H9 (cell line): ENCODE measurements at regions not wholly inside any gene's neighbourhood (a gene's known extent, or its start where the extent isn't known, plus 50 kb on each side); places are given as distances from the start of the nearest gene placed in this dataset.

Source experiments
- DNase-seq: peaks from one replicate; pipeline ENCODE4 v3.0.0-alpha.2; 2017
- H2AFZ ChIP-seq: one replicate; pipeline ENCODE4 v1.6.1; 2013; ENCODE audit warnings: mild to moderate bottlenecking, low read length, control low read depth, moderate library complexity
- H2AK5ac ChIP-seq: 2 replicates; pipeline ENCODE4 v1.6.1; 2013; ENCODE audit warnings: low read length, control low read depth, mixed read lengths; ENCODE audit not compliant: insufficient read length
- H2BK120ac ChIP-seq: one replicate; pipeline ENCODE4 v1.6.1; 2013; ENCODE audit warnings: low read depth, mild to moderate bottlenecking, low read length, control low read depth, inconsistent platforms; ENCODE audit not compliant: poor library complexity, severe bottlenecking
- H2BK12ac ChIP-seq: 2 replicates; pipeline ENCODE4 v1.6.1; 2013; ENCODE audit warnings: low read length, control low read depth, mixed read lengths, low read depth; ENCODE audit not compliant: insufficient read length
- H2BK15ac ChIP-seq: 2 replicates; pipeline ENCODE4 v1.6.1; 2013; ENCODE audit warnings: low read depth, low read length, control low read depth
- H2BK20ac ChIP-seq: one replicate; pipeline ENCODE4 v1.6.1; 2013; ENCODE audit warnings: low read depth, mild to moderate bottlenecking, low read length, control low read depth, inconsistent platforms; ENCODE audit not compliant: poor library complexity, severe bottlenecking
- H2BK5ac ChIP-seq: 2 replicates; pipeline ENCODE4 v1.6.1; 2013; ENCODE audit warnings: low read length, control low read depth, mixed read lengths; ENCODE audit not compliant: insufficient read length
- H3K14ac ChIP-seq: 2 replicates; pipeline ENCODE4 v1.6.1; 2013; ENCODE audit warnings: low read length, control low read depth; ENCODE audit not compliant: insufficient read depth
- H3K18ac ChIP-seq: 2 replicates; pipeline ENCODE4 v1.6.1; 2013; ENCODE audit warnings: low read depth, mild to moderate bottlenecking, mixed read lengths, low read length, control low read depth; ENCODE audit not compliant: insufficient read length
- H3K23ac ChIP-seq: 2 replicates; pipeline ENCODE4 v1.6.1; 2013; ENCODE audit warnings: low read length, control low read depth, mixed read lengths, low read depth; ENCODE audit not compliant: insufficient read length
- H3K23me2 ChIP-seq: 2 replicates; pipeline ENCODE4 v1.6.1; 2013; ENCODE audit warnings: low read depth, mild to moderate bottlenecking, mixed read lengths, low read length, control low read depth; ENCODE audit not compliant: insufficient read length, poor library complexity, severe bottlenecking
- H3K27ac ChIP-seq: 2 replicates; pipeline ENCODE4 v1.5.1; 2013; ENCODE audit warnings: low read length, control low read depth, mixed read lengths, low read depth; ENCODE audit not compliant: insufficient read length
- H3K27me3 ChIP-seq: 2 replicates; pipeline ENCODE4 v1.6.1; 2013; ENCODE audit warnings: low read length, control low read depth, inconsistent platforms; ENCODE audit not compliant: insufficient read depth
- H3K4ac ChIP-seq: 2 replicates; pipeline ENCODE4 v1.6.1; 2013; ENCODE audit warnings: low read depth, mild to moderate bottlenecking, control low read depth, inconsistent platforms, low read length, moderate library complexity
- H3K4me1 ChIP-seq: 2 replicates; pipeline ENCODE4 v1.6.1; 2013; ENCODE audit warnings: low read length, control low read depth, inconsistent platforms; ENCODE audit not compliant: insufficient read depth
- H3K4me2 ChIP-seq: 2 replicates; pipeline ENCODE4 v1.6.1; 2013; ENCODE audit warnings: low read length, control low read depth, mixed read lengths; ENCODE audit not compliant: insufficient read length, insufficient read depth
- H3K56ac ChIP-seq: 2 replicates; pipeline ENCODE4 v1.6.1; 2013; ENCODE audit warnings: low read depth, mild to moderate bottlenecking, mixed read lengths, low read length, control low read depth; ENCODE audit not compliant: insufficient read length
- H3K79me1 ChIP-seq: 2 replicates; pipeline ENCODE4 v1.6.1; 2013; ENCODE audit warnings: low read depth, mild to moderate bottlenecking, moderate library complexity, low read length, control low read depth, inconsistent platforms; ENCODE audit not compliant: insufficient read depth, poor library complexity, severe bottlenecking
- H3K79me2 ChIP-seq: 2 replicates; pipeline ENCODE4 v1.6.1; 2013; ENCODE audit warnings: low read length, control low read depth, inconsistent platforms; ENCODE audit not compliant: insufficient read depth
- H3K9ac ChIP-seq: 2 replicates; pipeline ENCODE4 v1.6.1; 2013; ENCODE audit warnings: low read length, control low read depth, mixed read lengths; ENCODE audit not compliant: insufficient read length; ENCODE audit errors: extremely low read depth
- H3K9me3 ChIP-seq: one replicate; pipeline ENCODE4 v1.6.1; 2013; ENCODE audit warnings: low read depth, low read length, inconsistent platforms; ENCODE audit not compliant: control insufficient read depth
- H3T11ph ChIP-seq: one replicate; pipeline ENCODE4 v1.6.1; 2013; ENCODE audit warnings: mild to moderate bottlenecking, low read length, control low read depth, inconsistent platforms
- H4K20me1 ChIP-seq: one replicate; pipeline ENCODE4 v1.6.1; 2013; ENCODE audit not compliant: control insufficient read depth, insufficient read length, insufficient read depth
- H4K5ac ChIP-seq: 2 replicates; pipeline ENCODE4 v1.6.1; 2013; ENCODE audit warnings: low read depth, mild to moderate bottlenecking, mixed read lengths, low read length, control low read depth; ENCODE audit not compliant: insufficient read length
- H4K8ac ChIP-seq: replicated peaks from 2 replicates; pipeline ENCODE4 v1.6.1; 2013; ENCODE audit warnings: low read length, control low read depth, mixed read lengths, low read depth; ENCODE audit not compliant: insufficient read length
- H4K91ac ChIP-seq: 2 replicates; pipeline ENCODE4 v1.6.1; 2013; ENCODE audit warnings: low read depth, mild to moderate bottlenecking, moderate library complexity, mixed read lengths, low read length, control low read depth; ENCODE audit not compliant: insufficient read length
- H3K27ac Mint-ChIP-seq, 3 experiments: 2 replicates in 2 of 3; 3 replicates in 1 of 3; pipeline ENCODE4 v1.8.0; 2020 to 2021; ENCODE audit warnings: mixed read lengths in 3 of 3, mild to moderate bottlenecking in 1 of 3, moderate library complexity in 1 of 3
- H3K27me3 Mint-ChIP-seq: 2 replicates; pipeline ENCODE4 v1.8.0; 2021; ENCODE audit warnings: low read depth, mild to moderate bottlenecking, moderate library complexity, mixed read lengths
- H3K36me3 Mint-ChIP-seq, 3 experiments: 2 replicates in 2 of 3; 3 replicates in 1 of 3; pipeline ENCODE4 v1.8.0; 2020 to 2021; ENCODE audit warnings: low read depth in 3 of 3, mixed read lengths in 3 of 3; ENCODE audit not compliant: insufficient read depth in 1 of 3
- H3K4me1 Mint-ChIP-seq, 2 experiments: 2 replicates each; pipeline ENCODE4 v1.8.0; 2020; ENCODE audit warnings: mixed read lengths in 2 of 2
- H3K4me3 Mint-ChIP-seq, 2 experiments: 2 replicates in 1 of 2; 3 replicates in 1 of 2; pipeline ENCODE4 v1.8.0; 2020 to 2021; ENCODE audit warnings: mild to moderate bottlenecking in 2 of 2, mixed read lengths in 2 of 2, moderate library complexity in 1 of 2
- H3K9me3 Mint-ChIP-seq, 2 experiments: 2 replicates in 1 of 2; 3 replicates in 1 of 2; pipeline ENCODE4 v1.8.0; 2020; ENCODE audit warnings: mild to moderate bottlenecking in 2 of 2, mixed read lengths in 2 of 2, moderate library complexity in 1 of 2
- WGBS: extraction: QIAGEN DNeasy Blood & Tissue Kit; methylation state at CpG from one replicate; pipeline ENCODE4 v1.1.7; 2013; ENCODE audit warnings: missing lambda C conversion rate, low lambda C conversion rate, mixed read lengths; ENCODE audit not compliant: insufficient read length; ENCODE audit errors: extremely low coverage; 5-methylcytosine and 5-hydroxymethylcytosine counted together
- TF ChIP-seq, protein P1 (sequence below): fragments of 200-600 bp; sonication (generic); conservative IDR thresholded peaks from 3 replicates; pipeline ENCODE4 v1.8.0; 2021; ENCODE audit warnings: antibody characterized with exemption, mild to moderate bottlenecking

DNA sequence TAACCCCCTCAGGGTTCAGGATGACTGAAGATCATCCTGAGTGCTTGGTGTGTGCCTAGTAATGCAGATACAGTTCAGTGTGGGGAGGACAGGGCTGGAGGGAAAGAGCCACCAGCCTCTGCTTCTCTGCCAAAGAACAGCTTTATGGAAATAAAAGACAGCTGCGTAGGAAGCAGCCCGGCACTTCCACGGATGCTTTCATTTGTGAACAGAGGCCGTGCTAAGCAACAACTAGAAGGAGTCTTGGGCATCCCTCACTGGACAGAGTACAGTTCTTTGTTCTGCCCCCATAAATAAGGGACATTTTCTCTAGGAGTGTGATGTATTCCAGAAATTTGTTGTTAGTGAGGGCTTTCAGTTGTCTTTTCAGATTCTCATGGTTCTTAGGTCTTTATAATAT, 194.8 kb upstream of the RGMA start:
- Mint-ChIP-seq H3K4me3 (no peak overlapping the region), H3K4me1 (peaks cover 28 to 38% of the 10 kb centered on the region in 2 experiments)

More for the DNA sequence above, 194.8 kb upstream of the RGMA start:
- Mint-ChIP-seq H3K9me3 (no peaks in the 10 kb centered on the region; a peak in 1 of 5 replicates), H3K27me3 (peaks cover 30% of the 10 kb centered on the region), H3K27ac (no peak overlapping the region), H3K36me3 (no peaks in the 10 kb centered on the region; a peak in 2 of 7 replicates)
- no peaks in the 10 kb centered on the region for H3K4me1 ChIP-seq
- no peak overlapping the region for H3K4me2 ChIP-seq
- H2AFZ ChIP-seq: no peak overlapping the region
- H3K9ac ChIP-seq: no peak overlapping the region
- H3K79me1 ChIP-seq: no peaks in the 10 kb centered on the region
- H4K5ac ChIP-seq: no peak overlapping the region
- DNase-seq: no peak
- H2BK15ac ChIP-seq: no peak overlapping the region
- no peak overlapping the region for H3K14ac ChIP-seq
- no peak overlapping the region for H3K4ac ChIP-seq
- H3K79me2 ChIP-seq: no peaks in the 10 kb centered on the region
- H2BK5ac ChIP-seq: no peak overlapping the region
- H3K9me3 ChIP-seq: no peaks in the 10 kb centered on the region
- TF ChIP-seq, protein P1, sequence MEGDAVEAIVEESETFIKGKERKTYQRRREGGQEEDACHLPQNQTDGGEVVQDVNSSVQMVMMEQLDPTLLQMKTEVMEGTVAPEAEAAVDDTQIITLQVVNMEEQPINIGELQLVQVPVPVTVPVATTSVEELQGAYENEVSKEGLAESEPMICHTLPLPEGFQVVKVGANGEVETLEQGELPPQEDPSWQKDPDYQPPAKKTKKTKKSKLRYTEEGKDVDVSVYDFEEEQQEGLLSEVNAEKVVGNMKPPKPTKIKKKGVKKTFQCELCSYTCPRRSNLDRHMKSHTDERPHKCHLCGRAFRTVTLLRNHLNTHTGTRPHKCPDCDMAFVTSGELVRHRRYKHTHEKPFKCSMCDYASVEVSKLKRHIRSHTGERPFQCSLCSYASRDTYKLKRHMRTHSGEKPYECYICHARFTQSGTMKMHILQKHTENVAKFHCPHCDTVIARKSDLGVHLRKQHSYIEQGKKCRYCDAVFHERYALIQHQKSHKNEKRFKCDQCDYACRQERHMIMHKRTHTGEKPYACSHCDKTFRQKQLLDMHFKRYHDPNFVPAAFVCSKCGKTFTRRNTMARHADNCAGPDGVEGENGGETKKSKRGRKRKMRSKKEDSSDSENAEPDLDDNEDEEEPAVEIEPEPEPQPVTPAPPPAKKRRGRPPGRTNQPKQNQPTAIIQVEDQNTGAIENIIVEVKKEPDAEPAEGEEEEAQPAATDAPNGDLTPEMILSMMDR: no peak
- no peak overlapping the region for H3K18ac ChIP-seq
- H3K23ac ChIP-seq: no peak overlapping the region
- H4K8ac ChIP-seq: no peak overlapping the region
- no peak overlapping the region for H3T11ph ChIP-seq
- no CpG with 5 or more reads among the region's 4 CpGs for WGBS
- H3K27me3 ChIP-seq: no peaks in the 10 kb centered on the region
- no peak overlapping the region for H2BK12ac ChIP-seq
- no peaks in the 10 kb centered on the region for H3K23me2 ChIP-seq
- H4K20me1 ChIP-seq: no peaks in the 10 kb centered on the region
- no peak overlapping the region for H2BK120ac ChIP-seq
- H3K56ac ChIP-seq: no peak overlapping the region
- no peak overlapping the region for H4K91ac ChIP-seq
- H2AK5ac ChIP-seq: no peak overlapping the region
- no peak overlapping the region for H3K27ac ChIP-seq
- H2BK20ac ChIP-seq: no peak overlapping the region
